Cardiac fibroblast (primary cell): ENCODE measurements at regions not wholly inside any gene's neighbourhood (a gene's known extent, or its start where the extent isn't known, plus 50 kb on each side); places are given as distances from the start of the nearest gene placed in this dataset.

Experiments
- DNase-seq, 2 donors: peaks; one replicate each; pipeline versions ENCODE4 v3.0.0 to v3.0.0-alpha.2; 2010; ENCODE audit warnings: low read depth in 2 of 2
- H3K4me3 ChIP-seq, 2 donors: replicated peaks in 1 of 2; 1 replicate in 1 of 2; 2 replicates in 1 of 2; pipeline ENCODE4 v1.5.1; 2011; ENCODE audit warnings: low read depth in 2 of 2, low read length in 2 of 2, mild to moderate bottlenecking in 2 of 2, moderate library complexity in 1 of 2
- TF ChIP-seq, protein P1 (sequence below): IDR thresholded peaks from one replicate; pipeline ENCODE4 v1.5.1; 2011; ENCODE audit warnings: low read depth, mild to moderate bottlenecking, low read length, inconsistent platforms

DNA sequence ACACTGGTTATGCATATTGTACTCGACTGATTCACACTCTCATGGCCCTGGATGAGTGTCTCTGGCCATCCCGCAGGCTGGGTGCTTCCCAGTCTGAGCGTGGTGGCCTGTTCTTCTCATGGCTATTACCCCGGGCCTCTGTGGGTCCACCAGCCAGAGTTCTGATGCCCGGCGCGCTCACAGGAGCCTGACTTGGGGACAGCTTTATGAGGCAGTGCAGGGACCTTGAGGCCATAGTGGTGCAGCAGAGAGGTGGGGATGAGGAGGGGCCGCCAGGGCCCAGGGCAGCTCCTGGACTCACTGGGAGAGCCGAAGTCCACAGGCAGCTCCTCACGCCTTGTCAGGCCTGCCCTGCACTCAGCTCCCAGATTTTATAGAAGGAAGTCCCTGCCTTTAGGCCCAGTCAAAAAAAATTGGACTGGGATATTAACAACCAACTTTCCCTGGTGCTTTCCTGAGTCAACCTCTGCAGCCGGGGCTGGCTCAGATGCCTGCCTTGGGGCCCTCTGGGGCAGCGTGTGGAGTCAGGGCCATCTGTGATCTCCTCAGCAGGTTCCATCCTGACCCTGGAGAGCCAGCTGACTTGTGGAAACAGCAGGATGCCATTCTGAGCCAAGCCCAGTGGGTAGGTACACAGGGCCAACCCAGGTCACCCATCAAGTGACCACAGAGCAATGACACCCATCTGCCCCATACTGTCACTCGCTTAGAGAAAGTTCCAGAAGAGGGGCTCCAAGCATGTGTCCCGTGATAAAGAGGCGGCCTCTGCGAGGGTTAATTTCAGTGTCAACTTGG, 89.4 kb upstream of the DIO3 start:
- TF ChIP-seq, protein P1, sequence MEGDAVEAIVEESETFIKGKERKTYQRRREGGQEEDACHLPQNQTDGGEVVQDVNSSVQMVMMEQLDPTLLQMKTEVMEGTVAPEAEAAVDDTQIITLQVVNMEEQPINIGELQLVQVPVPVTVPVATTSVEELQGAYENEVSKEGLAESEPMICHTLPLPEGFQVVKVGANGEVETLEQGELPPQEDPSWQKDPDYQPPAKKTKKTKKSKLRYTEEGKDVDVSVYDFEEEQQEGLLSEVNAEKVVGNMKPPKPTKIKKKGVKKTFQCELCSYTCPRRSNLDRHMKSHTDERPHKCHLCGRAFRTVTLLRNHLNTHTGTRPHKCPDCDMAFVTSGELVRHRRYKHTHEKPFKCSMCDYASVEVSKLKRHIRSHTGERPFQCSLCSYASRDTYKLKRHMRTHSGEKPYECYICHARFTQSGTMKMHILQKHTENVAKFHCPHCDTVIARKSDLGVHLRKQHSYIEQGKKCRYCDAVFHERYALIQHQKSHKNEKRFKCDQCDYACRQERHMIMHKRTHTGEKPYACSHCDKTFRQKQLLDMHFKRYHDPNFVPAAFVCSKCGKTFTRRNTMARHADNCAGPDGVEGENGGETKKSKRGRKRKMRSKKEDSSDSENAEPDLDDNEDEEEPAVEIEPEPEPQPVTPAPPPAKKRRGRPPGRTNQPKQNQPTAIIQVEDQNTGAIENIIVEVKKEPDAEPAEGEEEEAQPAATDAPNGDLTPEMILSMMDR, result no peak
- no peak for DNase-seq
- H3K4me3 ChIP-seq, result no peak overlapping the region

DNA sequence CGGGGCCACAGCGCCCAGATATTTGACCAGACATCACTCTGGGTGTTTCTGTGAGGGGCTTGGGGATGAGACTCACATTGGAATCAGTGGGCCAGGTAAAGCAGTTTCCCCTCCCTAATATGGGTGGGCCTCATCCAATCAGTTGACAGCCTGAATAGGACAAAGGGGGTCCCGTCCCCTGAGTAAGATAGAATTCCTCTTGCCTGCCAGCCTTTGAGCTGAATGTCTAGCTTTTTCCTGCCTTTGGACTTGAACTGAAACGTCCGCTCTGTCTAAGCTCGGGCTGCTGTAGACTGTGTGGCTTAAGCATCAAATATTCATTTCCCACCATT, 88.8 kb upstream of the DIO3 start:
- no peak overlapping the region for H3K4me3 ChIP-seq
- DNase-seq, result no peak
- TF ChIP-seq, protein P1, result no peak

DNA sequence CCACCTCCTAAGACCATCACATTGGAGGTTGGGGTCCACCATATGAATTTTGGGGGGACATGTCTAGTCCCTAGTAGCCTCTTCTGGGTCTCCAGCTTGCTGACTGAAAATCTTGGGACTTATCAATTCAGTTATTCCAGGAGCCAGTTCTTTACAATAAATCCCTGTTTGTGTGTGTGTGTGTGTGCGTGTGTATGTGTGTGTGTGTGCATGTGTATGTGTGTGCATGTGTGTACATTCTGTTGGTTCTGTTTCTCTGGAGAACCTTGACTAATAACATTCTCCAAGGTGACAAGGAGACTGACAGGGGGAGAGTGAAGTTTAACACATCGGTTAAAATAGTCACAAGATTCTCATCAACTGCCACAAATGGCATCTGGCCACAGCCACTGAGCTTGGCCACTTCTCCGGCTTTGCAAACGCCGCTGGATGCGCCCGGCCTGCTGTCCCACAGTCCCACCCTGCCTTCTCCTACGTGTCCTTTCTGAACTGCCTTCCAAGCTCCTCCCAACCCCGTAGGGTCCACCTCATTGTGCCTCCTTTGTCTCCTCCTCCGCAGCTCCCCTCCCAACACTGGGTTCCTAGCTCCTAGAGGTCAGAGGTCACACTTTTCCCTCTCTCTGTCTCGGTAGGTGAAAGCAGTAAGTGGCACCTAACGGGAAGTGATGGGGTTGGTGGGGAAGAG, 88.1 kb upstream of the DIO3 start:
- TF ChIP-seq, protein P1, result no peak
- DNase-seq, result no peak
- no peak overlapping the region for H3K4me3 ChIP-seq

DNA sequence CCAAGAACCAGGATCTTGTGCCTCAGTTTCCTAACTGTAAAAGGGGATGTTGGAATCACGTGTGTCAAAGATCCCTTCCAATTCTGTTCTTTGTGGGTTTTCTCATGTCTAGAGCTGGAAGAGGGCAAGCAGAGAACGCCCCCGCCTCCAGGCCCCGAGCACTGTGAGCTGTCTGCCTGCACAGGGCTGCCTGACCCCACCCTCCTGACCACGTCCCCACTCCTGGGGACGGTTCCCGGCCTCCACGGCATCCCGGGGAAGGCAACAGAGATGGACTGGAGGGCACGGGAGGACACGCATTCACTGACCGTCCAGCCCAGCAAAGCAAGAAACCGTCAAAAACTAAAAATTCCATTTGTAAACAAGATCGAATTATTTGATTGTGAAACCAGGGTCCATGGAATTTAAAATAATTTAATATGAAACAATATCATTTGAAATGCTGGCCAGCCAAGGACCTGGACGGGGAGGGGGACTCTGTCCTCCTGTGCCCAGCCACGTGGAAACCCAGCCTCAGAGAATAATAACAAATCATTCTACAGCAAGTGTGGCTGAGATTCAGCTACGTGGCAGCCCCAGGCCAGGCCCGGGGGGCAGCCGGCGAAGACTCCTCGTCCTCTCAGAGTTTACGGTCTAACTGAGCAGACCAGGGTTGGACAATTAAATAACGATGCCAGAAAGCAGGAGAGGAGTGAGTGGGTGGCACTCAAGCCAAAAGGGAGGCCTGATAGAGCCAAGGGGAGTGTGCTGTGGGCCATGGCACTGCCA, 87.3 kb upstream of the DIO3 start:
- H3K4me3 ChIP-seq, result no peak overlapping the region
- TF ChIP-seq, protein P1, result no peak
- DNase-seq, result no peak

DNA sequence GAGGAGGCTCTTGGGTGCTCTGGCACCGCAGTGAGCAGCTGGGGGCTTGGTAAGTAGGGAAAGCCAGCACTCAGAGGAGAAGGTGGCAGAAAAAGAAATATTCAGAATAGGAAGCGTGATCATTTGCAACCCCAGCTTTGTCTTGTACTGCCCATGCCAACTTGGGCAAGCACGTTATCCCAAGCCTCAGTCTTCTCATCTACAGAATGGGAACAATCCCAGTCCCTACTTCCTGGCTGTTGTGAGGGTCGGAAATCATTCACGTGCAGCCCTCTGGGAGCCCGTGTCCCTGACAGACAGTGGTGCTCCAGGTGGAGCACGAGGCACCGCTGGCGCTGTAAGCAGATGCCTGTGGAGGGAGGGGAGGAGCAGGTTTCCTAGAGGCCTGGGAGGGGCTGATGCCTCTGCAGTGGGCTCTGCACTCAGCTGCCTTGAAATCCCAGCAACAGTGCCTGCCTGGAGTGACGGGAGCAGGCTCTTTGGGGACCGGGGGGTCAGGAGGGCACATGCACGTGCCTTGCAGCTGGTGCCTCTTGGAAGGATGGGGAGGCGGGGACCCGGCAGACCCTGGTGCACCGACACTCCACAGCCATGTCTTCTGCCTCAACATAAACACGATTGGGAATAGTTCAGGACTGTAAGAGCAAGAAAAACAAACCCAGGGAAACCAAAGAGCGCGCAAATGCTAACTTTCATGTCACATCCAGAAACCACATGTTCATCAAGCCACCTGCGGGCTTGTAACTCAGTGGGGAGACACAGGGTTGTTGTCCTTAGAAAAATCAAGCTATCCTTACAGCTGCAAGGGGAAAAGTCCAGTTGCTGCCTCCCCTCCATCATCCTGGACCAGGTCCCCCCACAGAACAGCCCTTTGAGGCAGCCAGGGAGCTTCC, 86.5 kb upstream of the DIO3 start:
- DNase-seq, result no peak
- TF ChIP-seq, protein P1, result no peak
- no peak overlapping the region for H3K4me3 ChIP-seq
